ENCODE measurements at regions not wholly inside any gene's neighbourhood (a gene's known extent, or its start where the extent isn't known, plus 50 kb on each side); places are given as distances from the start of the nearest gene placed in this dataset.

GRCh38 chr15:92268900-92269299 lies 124.8 kb upstream of the ST8SIA2 start:
- Histone ChIP-seq H3K4me3 (no peak overlapping the region), H3K4me1 (ENCODE audit: low read depth) (no peaks in the 10 kb centered on the region), H3K36me3 (ENCODE audit: low read depth) (no peaks in the 10 kb centered on the region), H3K9me3 (no peaks in the 10 kb centered on the region)
- intact Hi-C loops (cut with DNase I, micrococcal nuclease): no loop called here
- no peak for DNase-seq
- ATAC-seq: no peak
- TF ChIP-seq CTCF (IDR thresholded peaks at IDR 0.05): no peak

GRCh38 chr15:92271179-92271578 lies 122.5 kb upstream of the ST8SIA2 start:
- no peaks in the 10 kb centered on the region for H3K9me3 ChIP-seq
- no peak overlapping the region for H3K4me3 ChIP-seq
- H3K36me3 ChIP-seq (ENCODE audit: low read depth): no peaks in the 10 kb centered on the region
- no peak for ATAC-seq
- H3K4me1 ChIP-seq (ENCODE audit: low read depth): no peaks in the 10 kb centered on the region
- intact Hi-C loops (cut with DNase I, micrococcal nuclease): no loop called here
- no peak for TF ChIP-seq CTCF (IDR thresholded peaks at IDR 0.05)
- no peak for DNase-seq

DNA sequence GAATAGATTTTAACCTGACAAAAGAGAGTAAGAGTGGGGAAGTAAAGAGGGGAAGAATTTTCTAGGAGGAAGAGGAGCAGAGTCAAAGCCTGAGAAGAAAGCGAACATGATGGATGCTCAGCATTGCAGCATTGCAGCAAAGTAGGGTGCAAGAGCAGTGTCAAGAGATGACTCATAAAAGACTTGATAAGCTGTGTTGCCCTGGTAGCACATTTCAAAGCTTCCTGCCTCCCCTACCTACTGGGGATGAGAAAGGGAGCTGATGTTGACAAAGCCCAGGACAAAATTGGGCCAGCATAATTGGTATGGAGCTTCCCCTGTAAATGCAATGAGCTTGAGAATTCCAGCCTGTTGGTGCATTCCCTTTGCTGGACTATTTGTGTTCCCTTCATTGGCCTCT lies 121.6 kb upstream of the ST8SIA2 start:
- TF ChIP-seq CTCF (IDR thresholded peaks at IDR 0.05): no peak
- no peak for ATAC-seq
- Histone ChIP-seq H3K4me1 (ENCODE audit: low read depth) (no peaks in the 10 kb centered on the region), H3K4me3 (no peak overlapping the region), H3K36me3 (ENCODE audit: low read depth) (no peaks in the 10 kb centered on the region), H3K9me3 (no peaks in the 10 kb centered on the region)
- DNase-seq: no peak
- intact Hi-C loops (cut with DNase I, micrococcal nuclease): no loop called here

GRCh38 chr15:92273286-92273685 lies 120.4 kb upstream of the ST8SIA2 start:
- Histone ChIP-seq H3K36me3 (ENCODE audit: low read depth) (no peaks in the 10 kb centered on the region), H3K9me3 (no peaks in the 10 kb centered on the region), H3K4me3 (no peak overlapping the region), H3K4me1 (ENCODE audit: low read depth) (no peaks in the 10 kb centered on the region)
- no peak for ATAC-seq
- intact Hi-C loops (cut with DNase I, micrococcal nuclease): no loop called here
- no peak for DNase-seq
- TF ChIP-seq CTCF (IDR thresholded peaks at IDR 0.05): no peak

GRCh38 chr15:92273723-92274122 lies 120.0 kb upstream of the ST8SIA2 start:
- no peak for ATAC-seq
- Histone ChIP-seq H3K9me3 (no peaks in the 10 kb centered on the region), H3K4me1 (ENCODE audit: low read depth) (no peaks in the 10 kb centered on the region), H3K4me3 (no peak overlapping the region), H3K36me3 (ENCODE audit: low read depth) (no peaks in the 10 kb centered on the region)
- DNase-seq: no peak
- intact Hi-C loops (cut with DNase I, micrococcal nuclease): no loop called here
- TF ChIP-seq CTCF (IDR thresholded peaks at IDR 0.05): no peak

GRCh38 chr15:92277776-92278175 lies 115.9 kb upstream of the ST8SIA2 start:
- TF ChIP-seq CTCF (IDR thresholded peaks at IDR 0.05): no peak
- Histone ChIP-seq H3K4me3 (no peak overlapping the region), H3K36me3 (ENCODE audit: low read depth) (no peaks in the 10 kb centered on the region), H3K9me3 (no peaks in the 10 kb centered on the region), H3K4me1 (ENCODE audit: low read depth) (no peaks in the 10 kb centered on the region)
- ATAC-seq: no peak
- DNase-seq: peak in 1 of 3 donors; percentile 18
- intact Hi-C loops (cut with DNase I, micrococcal nuclease): no loop called here

All from mucosa of descending colon (tissue), 3 donors.